GF-D8 (cell line): ENCODE measurements at regions not wholly inside any gene's neighbourhood (a gene's known extent, or its start where the extent isn't known, plus 50 kb on each side); places are given as distances from the start of the nearest gene placed in this dataset.

ENCODE experiments used
- DNase-seq: peaks from one replicate; lab custom pipeline; 2025; lab: John Stamatoyannopoulos, UW

- DNase-seq, result no peak
Measured at GRCh38 chr5:155200608-155201007, 187.1 kb downstream of the KIF4B start.

- DNase-seq, result no peak
Measured at GRCh38 chr5:155211764-155212163, 198.2 kb downstream of the KIF4B start.

GRCh38 chr5:155222393-155222792 is 208.8 kb downstream of the KIF4B start:
- DNase-seq, result no peak

- DNase-seq, result no peak
Measured at GRCh38 chr5:155229135-155229534, 215.6 kb downstream of the KIF4B start.

GRCh38 chr5:155239803-155240202 is 226.2 kb downstream of the KIF4B start:
- no peak for DNase-seq

GRCh38 chr5:155250596-155250995 is 237.0 kb downstream of the KIF4B start:
- no peak for DNase-seq

GRCh38 chr5:155252025-155252424 is 238.5 kb downstream of the KIF4B start:
- no peak for DNase-seq

GRCh38 chr5:155252717-155253116 is 239.2 kb downstream of the KIF4B start:
- no peak for DNase-seq

- no peak for DNase-seq
Measured at GRCh38 chr5:155254399-155254798, 240.8 kb downstream of the KIF4B start.

- no peak for DNase-seq
Measured at GRCh38 chr5:155258161-155258560, 244.6 kb downstream of the KIF4B start.

- no peak for DNase-seq
Measured at GRCh38 chr5:155259648-155260047, 246.1 kb downstream of the KIF4B start.

GRCh38 chr5:155260798-155261197 is 247.2 kb downstream of the KIF4B start:
- no peak for DNase-seq

- DNase-seq, result no peak
Measured at GRCh38 chr5:155263381-155263780, 249.8 kb downstream of the KIF4B start.

- DNase-seq, result no peak
Measured at GRCh38 chr5:155264809-155265208, 251.3 kb downstream of the KIF4B start.

- DNase-seq, result no peak
Measured at GRCh38 chr5:155268770-155269425, 255.3 kb downstream of the KIF4B start.

- no peak for DNase-seq
Measured at GRCh38 chr5:155270725-155271124, 257.2 kb downstream of the KIF4B start.

GRCh38 chr5:155274484-155274883 is 260.9 kb downstream of the KIF4B start:
- no peak for DNase-seq

GRCh38 chr5:155275222-155275621 is 261.7 kb downstream of the KIF4B start:
- no peak for DNase-seq

- no peak for DNase-seq
Measured at GRCh38 chr5:155276231-155276630, 262.7 kb downstream of the KIF4B start.

- no peak for DNase-seq
Measured at GRCh38 chr5:155278532-155278931, 265.0 kb downstream of the KIF4B start.

GRCh38 chr5:155282503-155283107 is 269.1 kb downstream of the KIF4B start:
- DNase-seq, result no peak

- no peak for DNase-seq
Measured at GRCh38 chr5:155285706-155286105, 272.2 kb downstream of the KIF4B start.

GRCh38 chr5:155290937-155291336 is 277.4 kb downstream of the KIF4B start:
- DNase-seq, result no peak

- no peak for DNase-seq
Measured at GRCh38 chr5:155293605-155294178, 280.1 kb downstream of the KIF4B start.
